ENCODE measurements at regions not wholly inside any gene's neighbourhood (a gene's known extent, or its start where the extent isn't known, plus 50 kb on each side); places are given as distances from the start of the nearest gene placed in this dataset.

GRCh38 chr18:34048423-34048822, 176.3 kb downstream of the NOL4 start:
- no peaks in the 10 kb centered on the region for H3K9me1 ChIP-seq (replicated peaks; ENCODE audit: control insufficient read depth, extremely low read depth, insufficient read depth, low read length)
- no peak overlapping the region for H3K4me3 ChIP-seq (replicated peaks in 1 of 3; ENCODE audit: insufficient read depth in 1 of 3, low read depth in 1 of 3, low read length in 3 of 3)
- H3K27ac ChIP-seq (ENCODE audit: insufficient read depth, low read depth, low read length), result no peak overlapping the region
- H3K4me1 ChIP-seq (ENCODE audit: control insufficient read depth, extremely low read depth, insufficient read depth, low read length), result no peaks in the 10 kb centered on the region
- no peaks in the 10 kb centered on the region for H3K79me2 ChIP-seq (ENCODE audit: control insufficient read depth, insufficient read depth, low read length)
- H2AFZ ChIP-seq (ENCODE audit: low read depth, low read length), result no peak overlapping the region
- no TSS peak for BruUV-seq (replicated peaks)
- CTCF ChIA-PET, result no interaction called here
- no peaks in the 10 kb centered on the region for H3K9me3 ChIP-seq (replicated peaks; ENCODE audit: control insufficient read depth, insufficient read depth, low read length)
- FAIRE-seq (no peak), DNase-seq (ENCODE audit: low read depth, low spot score) (no peak)
- TF ChIP-seq, protein P1, sequence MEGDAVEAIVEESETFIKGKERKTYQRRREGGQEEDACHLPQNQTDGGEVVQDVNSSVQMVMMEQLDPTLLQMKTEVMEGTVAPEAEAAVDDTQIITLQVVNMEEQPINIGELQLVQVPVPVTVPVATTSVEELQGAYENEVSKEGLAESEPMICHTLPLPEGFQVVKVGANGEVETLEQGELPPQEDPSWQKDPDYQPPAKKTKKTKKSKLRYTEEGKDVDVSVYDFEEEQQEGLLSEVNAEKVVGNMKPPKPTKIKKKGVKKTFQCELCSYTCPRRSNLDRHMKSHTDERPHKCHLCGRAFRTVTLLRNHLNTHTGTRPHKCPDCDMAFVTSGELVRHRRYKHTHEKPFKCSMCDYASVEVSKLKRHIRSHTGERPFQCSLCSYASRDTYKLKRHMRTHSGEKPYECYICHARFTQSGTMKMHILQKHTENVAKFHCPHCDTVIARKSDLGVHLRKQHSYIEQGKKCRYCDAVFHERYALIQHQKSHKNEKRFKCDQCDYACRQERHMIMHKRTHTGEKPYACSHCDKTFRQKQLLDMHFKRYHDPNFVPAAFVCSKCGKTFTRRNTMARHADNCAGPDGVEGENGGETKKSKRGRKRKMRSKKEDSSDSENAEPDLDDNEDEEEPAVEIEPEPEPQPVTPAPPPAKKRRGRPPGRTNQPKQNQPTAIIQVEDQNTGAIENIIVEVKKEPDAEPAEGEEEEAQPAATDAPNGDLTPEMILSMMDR (IDR thresholded peaks at IDR 0.05; ENCODE audit: extremely low read depth in 1 of 2, insufficient read depth in 1 of 2, low read depth in 1 of 2, low read length in 2 of 2), result no peak
- TF ChIP-seq EZH2 (IDR thresholded peaks at IDR 0.05; ENCODE audit: borderline replicate concordance, low read depth, low read length, severe bottlenecking) (no peak), POLR2AphosphoS5 (IDR thresholded peaks at IDR 0.05; ENCODE audit: insufficient read depth, low read depth, low read length) (no peak), MYC (IDR thresholded peaks at IDR 0.05; ENCODE audit: low read depth, low read length) (no peak), GATA2 (IDR thresholded peaks at IDR 0.05; ENCODE audit: insufficient read depth, insufficient read length, low read depth, low read length) (no peak), FOS (IDR thresholded peaks at IDR 0.05; ENCODE audit: borderline replicate concordance, insufficient read depth, low read length) (no peak), MAX (IDR thresholded peaks at IDR 0.05; ENCODE audit: insufficient read depth, insufficient read length) (no peak), POLR2A (IDR thresholded peaks at IDR 0.05; ENCODE audit: low read depth, low read length) (no peak), JUN (IDR thresholded peaks at IDR 0.05; ENCODE audit: borderline replicate concordance, insufficient read depth, insufficient read length, low read depth) (no peak)
- no peak overlapping the region for H3K9ac ChIP-seq (replicated peaks; ENCODE audit: extremely low read depth, insufficient read depth, low read length)
- no peaks in the 10 kb centered on the region for H3K36me3 ChIP-seq (ENCODE audit: control insufficient read depth in 2 of 2, extremely low read depth in 1 of 2, insufficient read depth in 2 of 2, low read length in 2 of 2)
- H4K20me1 ChIP-seq (replicated peaks; ENCODE audit: control insufficient read depth, extremely low read depth, insufficient read depth, low read length), result no peaks in the 10 kb centered on the region
- dilution Hi-C loops (cut with MboI; ENCODE audit: extremely low pct_ligation_motif_present, low sequenced_read_pairs) (no loop called here), intact Hi-C loops (cut with micrococcal nuclease) (no loop called here)
- POLR2A ChIA-PET, result no interaction called here
- no peak overlapping the region for H3K4me2 ChIP-seq (ENCODE audit: insufficient read depth, low read length)
- no peaks in the 10 kb centered on the region for H3K27me3 ChIP-seq (ENCODE audit: control insufficient read depth in 2 of 2, insufficient read depth in 2 of 2, low read length in 2 of 2)

All from endothelial cell of umbilical vein (primary cell).